Adrenal gland (tissue), 9 donors: ENCODE measurements at regions not wholly inside any gene's neighbourhood (a gene's known extent, or its start where the extent isn't known, plus 50 kb on each side); places are given as distances from the start of the nearest gene placed in this dataset.

Experiments used
- DNase-seq, 7 donors: peaks; one replicate each; pipeline ENCODE4 v3.0.0-alpha.2; 2019 to 2020
- H3K27ac ChIP-seq, 5 donors: fragments of 200-600 bp; sonication (generic) in 4 of 5; 1 replicate in 3 of 5; 2 replicates in 2 of 5; pipeline versions ENCODE4 v1.5.1 to v1.8.0; 2016 to 2020; ENCODE audit warnings: mild to moderate bottlenecking in 1 of 5
- H3K27me3 ChIP-seq: fragments of 200-600 bp; 2 replicates; pipeline ENCODE4 v1.8.0; 2021
- H3K36me3 ChIP-seq, 2 donors: fragments of 200-600 bp; replicated peaks in 1 of 2; 1 replicate in 1 of 2; 2 replicates in 1 of 2; pipeline versions ENCODE4 v1.5.1 to v1.8.0; 2018 to 2022
- H3K4me1 ChIP-seq, 2 donors: fragments of 200-600 bp; replicated peaks in 1 of 2; 1 replicate in 1 of 2; 2 replicates in 1 of 2; pipeline versions ENCODE4 v1.5.1 to v1.8.0; 2018 to 2021
- H3K4me3 ChIP-seq, 4 donors: fragments of 200-600 bp; sonication (generic) in 3 of 4; one replicate each; pipeline ENCODE4 v1.5.1; 2016 to 2018
- H3K9me3 ChIP-seq, 3 donors: fragments of 200-600 bp; sonication (generic) in 1 of 3; replicated peaks in 1 of 3; 1 replicate in 2 of 3; 2 replicates in 1 of 3; pipeline versions ENCODE4 v1.5.1 to v1.8.0; 2016 to 2021
- POLR2A ChIP-seq, 2 donors: fragments of 450-650 bp; IDR thresholded peaks; one replicate each; pipeline ENCODE4 v1.6.1; 2017; ENCODE audit warnings: antibody characterized with exemption in 2 of 2, mild to moderate bottlenecking in 2 of 2, moderate library complexity in 1 of 2
- WGBS, 4 donors: extraction: QIAGEN DNeasy Blood & Tissue Kit in 2 of 4; methylation state at CpG; one replicate each; pipeline versions ENCODE4 v1.1.5 to v1.1.7; 2013 to 2017; 5-methylcytosine and 5-hydroxymethylcytosine counted together
- intact Hi-C, 2 donors: fragments of 100-400 bp; cut with DNase I; formaldehyde crosslinking; loops; one replicate each; pipeline versions ENCODE4 v1.14.1 to v1.15.0; 2022 to 2023
- TF ChIP-seq, protein P1 (sequence below), 6 experiments: fragments of 450-650 bp in 4 of 6; fragments of 200-600 bp in 2 of 6; sonication (generic) in 1 of 6; IDR thresholded peaks; 1 replicate in 5 of 6; 2 replicates in 1 of 6; pipeline versions ENCODE4 v1.5.1 to v1.8.0; 2016 to 2021; ENCODE audit warnings: antibody characterized with exemption in 6 of 6, mild to moderate bottlenecking in 2 of 6, moderate library complexity in 1 of 6
- donor health status: healthy with polysubstance abuse.
- donor health status: Bipolar disorder and iron deficiency.
- donor health status: DM: yes; HTN: yes; CAD: no.
- donor health status: DM: no; HTN: no; CAD: no.
- donor health status: DM: no; HTN: no; CAD: no.

GRCh38 chr18:68574311-68574710 lies 140.6 kb downstream of the TMX3 start:
- Histone ChIP-seq H3K27me3 (no peaks in the 10 kb centered on the region), H3K4me3 (no peak overlapping the region)
- intact Hi-C loops, result no loop called here

DNA sequence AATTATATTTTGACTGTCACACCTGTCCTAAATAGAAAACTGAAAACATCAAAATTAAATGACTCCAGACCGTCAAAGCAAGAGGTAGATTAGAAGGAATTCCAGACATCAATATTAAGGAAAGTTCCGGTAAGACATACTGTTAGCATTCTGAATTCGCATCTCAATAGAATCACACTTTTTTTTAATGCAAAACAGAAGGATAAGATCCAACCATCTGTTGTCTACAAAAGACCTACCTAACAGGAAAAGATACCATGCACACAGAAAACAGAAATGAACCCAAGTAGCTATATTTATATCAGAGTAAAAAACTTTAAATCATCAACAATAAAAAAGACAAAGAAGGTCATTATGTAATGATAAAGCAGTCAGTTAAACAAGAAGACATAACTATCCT lies 145.0 kb downstream of the TMX3 start:
- H3K4me1 ChIP-seq, result no peaks in the 10 kb centered on the region
- TF ChIP-seq, protein P1, sequence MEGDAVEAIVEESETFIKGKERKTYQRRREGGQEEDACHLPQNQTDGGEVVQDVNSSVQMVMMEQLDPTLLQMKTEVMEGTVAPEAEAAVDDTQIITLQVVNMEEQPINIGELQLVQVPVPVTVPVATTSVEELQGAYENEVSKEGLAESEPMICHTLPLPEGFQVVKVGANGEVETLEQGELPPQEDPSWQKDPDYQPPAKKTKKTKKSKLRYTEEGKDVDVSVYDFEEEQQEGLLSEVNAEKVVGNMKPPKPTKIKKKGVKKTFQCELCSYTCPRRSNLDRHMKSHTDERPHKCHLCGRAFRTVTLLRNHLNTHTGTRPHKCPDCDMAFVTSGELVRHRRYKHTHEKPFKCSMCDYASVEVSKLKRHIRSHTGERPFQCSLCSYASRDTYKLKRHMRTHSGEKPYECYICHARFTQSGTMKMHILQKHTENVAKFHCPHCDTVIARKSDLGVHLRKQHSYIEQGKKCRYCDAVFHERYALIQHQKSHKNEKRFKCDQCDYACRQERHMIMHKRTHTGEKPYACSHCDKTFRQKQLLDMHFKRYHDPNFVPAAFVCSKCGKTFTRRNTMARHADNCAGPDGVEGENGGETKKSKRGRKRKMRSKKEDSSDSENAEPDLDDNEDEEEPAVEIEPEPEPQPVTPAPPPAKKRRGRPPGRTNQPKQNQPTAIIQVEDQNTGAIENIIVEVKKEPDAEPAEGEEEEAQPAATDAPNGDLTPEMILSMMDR (IDR thresholded peaks at IDR 0.05), result no peak
- no peak for TF ChIP-seq POLR2A (IDR thresholded peaks at IDR 0.05)
- H3K9me3 ChIP-seq, result no peaks in the 10 kb centered on the region
- 74 to 89% (median 85%) methylated on average over 3 of the region's 3 CpGs for WGBS, 4 donors
- H3K27me3 ChIP-seq, result no peaks in the 10 kb centered on the region
- no peak overlapping the region for H3K4me3 ChIP-seq
- no peak overlapping the region for H3K27ac ChIP-seq
- intact Hi-C loops, result no loop called here
- DNase-seq, result no peak
- no peaks in the 10 kb centered on the region for H3K36me3 ChIP-seq

More at GRCh38 chr18:68574311-68574710, 140.6 kb downstream of the TMX3 start:
- DNase-seq, result no peak
- Histone ChIP-seq H3K27ac (no peak overlapping the region), H3K9me3 (no peaks in the 10 kb centered on the region), H3K4me1 (no peaks in the 10 kb centered on the region), H3K36me3 (no peaks in the 10 kb centered on the region)
- 78 to 84% (median 81%) methylated on average over 5 of the region's 5 CpGs for whole genome bisulfite sequencing, 4 donors
- no peak for TF ChIP-seq POLR2A (IDR thresholded peaks at IDR 0.05)
- TF ChIP-seq, protein P1 (IDR thresholded peaks at IDR 0.05), result no peak

GRCh38 chr18:68568364-68569155 lies 146.3 kb downstream of the TMX3 start:
- WGBS, 4 donors, result 50 to 55% (median 53%) methylated on average over 4 of the region's 4 CpGs
- intact Hi-C loops, result no loop called here
- no peak overlapping the region for H3K4me3 ChIP-seq
- H3K27me3 ChIP-seq, result no peaks in the 10 kb centered on the region
- H3K36me3 ChIP-seq, result no peaks in the 10 kb centered on the region
- H3K9me3 ChIP-seq, result no peaks in the 10 kb centered on the region
- TF ChIP-seq POLR2A (IDR thresholded peaks at IDR 0.05), result no peak
- TF ChIP-seq, protein P1 (IDR thresholded peaks at IDR 0.05), result no peak
- no peaks in the 10 kb centered on the region for H3K4me1 ChIP-seq
- H3K27ac ChIP-seq, result no peak overlapping the region
- DNase-seq, result no peak

DNA sequence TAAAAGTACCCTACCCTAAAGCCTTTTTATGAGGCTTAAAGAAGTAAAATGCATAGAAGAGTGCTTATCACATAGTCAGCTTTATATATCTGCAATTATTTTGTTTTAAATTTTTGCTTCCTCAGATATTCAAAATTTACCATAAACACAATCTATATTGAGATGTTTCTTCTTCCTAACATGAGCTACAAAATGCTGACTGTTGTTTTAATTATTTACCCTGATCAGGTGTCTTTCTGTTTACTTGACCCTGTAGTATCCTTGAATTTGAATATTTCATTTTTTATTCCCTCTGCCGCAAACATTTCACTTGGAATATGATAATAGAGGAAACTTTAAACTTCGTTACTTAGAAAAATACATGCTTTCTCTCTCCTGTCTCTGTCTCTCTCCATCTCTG lies 147.9 kb downstream of the TMX3 start:
- intact Hi-C loops, result no loop called here
- no peaks in the 10 kb centered on the region for H3K27me3 ChIP-seq
- H3K36me3 ChIP-seq, result no peaks in the 10 kb centered on the region
- H3K4me3 ChIP-seq, result no peak overlapping the region
- no peak overlapping the region for H3K27ac ChIP-seq
- no peaks in the 10 kb centered on the region for H3K4me1 ChIP-seq
- no peaks in the 10 kb centered on the region for H3K9me3 ChIP-seq
- DNase-seq, result no peak
- 58 to 86% (median 82%) methylated on average over 2 of the region's 2 CpGs for WGBS, 4 donors
- no peak for TF ChIP-seq POLR2A (IDR thresholded peaks at IDR 0.05)
- TF ChIP-seq, protein P1 (IDR thresholded peaks at IDR 0.05), result no peak
